Calu3 (cell line): ENCODE measurements at regions not wholly inside any gene's neighbourhood (a gene's known extent, or its start where the extent isn't known, plus 50 kb on each side); places are given as distances from the start of the nearest gene placed in this dataset.

ENCODE experiments used
- BruUV-seq: library from RNA; stranded (reverse); fragments of 400-500 nt; replicated peaks from 2 replicates; lab custom pipeline; 2021; lab: Mats Ljungman, UMichigan
- CTCF ChIA-PET: fragments of 300-600 bp; sonication (Branson Sonifier 250); formaldehyde crosslinking; loops from one replicate; lab custom pipeline; 2022; ENCODE audit warnings: antibody characterized with exemption; lab: Charles Lee
- DNase-seq: peaks from one replicate; pipeline ENCODE4 v3.0.0; 2022
- H3K27ac Mint-ChIP-seq: one replicate; pipeline ENCODE4 v1.8.0; 2022; ENCODE audit warnings: mixed read lengths; ENCODE audit not compliant: unreplicated experiment
- H3K27me3 Mint-ChIP-seq: one replicate; pipeline ENCODE4 v1.8.0; 2022; ENCODE audit warnings: mixed read lengths; ENCODE audit not compliant: unreplicated experiment
- H3K36me3 Mint-ChIP-seq: one replicate; pipeline ENCODE4 v1.8.0; 2022; ENCODE audit warnings: mild to moderate bottlenecking, moderate library complexity, mixed read lengths; ENCODE audit not compliant: insufficient read depth, unreplicated experiment
- H3K4me1 Mint-ChIP-seq: one replicate; pipeline ENCODE4 v1.8.0; 2022; ENCODE audit warnings: mild to moderate bottlenecking, low read depth, mixed read lengths; ENCODE audit not compliant: unreplicated experiment
- H3K4me3 Mint-ChIP-seq: one replicate; pipeline ENCODE4 v1.8.0; 2022; ENCODE audit warnings: mild to moderate bottlenecking, low read depth, moderate library complexity, mixed read lengths; ENCODE audit not compliant: unreplicated experiment
- H3K9me3 Mint-ChIP-seq: one replicate; pipeline ENCODE4 v1.8.0; 2022; ENCODE audit warnings: low read depth, mixed read lengths; ENCODE audit not compliant: unreplicated experiment
- intact Hi-C: fragments of 100-400 bp; cut with micrococcal nuclease; formaldehyde crosslinking; loops from one replicate; pipeline ENCODE4 v1.10.0; 2022; ENCODE audit not compliant: unreplicated experiment
- TF ChIP-seq, protein P1 (sequence below): fragments of 200-600 bp; IDR thresholded peaks from one replicate; pipeline ENCODE4 v1.8.0; 2022; ENCODE audit warnings: antibody characterized with exemption; ENCODE audit not compliant: unreplicated experiment

DNA sequence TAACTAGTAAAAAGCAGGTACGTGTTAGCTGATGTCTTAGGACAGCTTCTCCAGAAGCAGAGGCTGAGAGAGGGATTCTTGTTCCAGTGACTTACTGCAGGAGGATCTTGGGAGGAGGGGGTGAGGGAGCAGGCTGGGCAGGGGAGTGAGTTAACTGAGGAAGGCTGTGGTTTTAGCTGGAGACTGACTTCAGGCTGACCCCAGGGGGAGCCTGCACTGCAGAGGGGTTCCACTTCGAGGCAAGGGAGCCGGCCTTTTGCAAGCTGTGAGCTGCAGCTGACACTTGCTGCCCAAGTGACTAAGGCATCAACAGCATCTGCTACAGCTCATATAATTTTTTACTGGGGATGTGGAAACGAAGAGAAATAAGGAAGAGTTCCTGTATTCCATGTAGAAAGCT lies 50.4 kb upstream of the SOD1 start:
- Mint-ChIP-seq H3K36me3 (peaks cover 6% of the 10 kb centered on the region), H3K27ac (no peak overlapping the region)
- CTCF ChIA-PET: no interaction called here

DNA sequence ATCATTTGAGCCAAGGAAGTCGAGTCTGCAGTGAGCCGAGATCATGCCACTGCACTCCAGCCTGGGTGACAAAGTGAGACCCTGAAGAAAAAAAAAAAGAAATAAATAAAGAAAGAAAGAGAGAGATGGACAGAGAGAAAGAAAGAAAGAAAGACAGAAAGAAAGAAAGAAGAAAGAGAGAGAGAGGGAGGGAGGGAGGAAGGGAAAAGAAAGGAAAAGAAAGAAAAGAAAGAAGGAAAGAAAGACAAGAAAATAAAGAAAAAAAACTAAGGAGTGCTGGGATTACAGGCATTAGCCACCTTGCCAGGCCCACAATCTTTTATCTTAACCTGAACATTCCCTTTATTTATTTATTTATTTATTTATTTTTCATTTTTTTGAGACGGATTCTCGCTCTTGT lies 51.7 kb upstream of the SOD1 start:
- H3K4me3 Mint-ChIP-seq: no peak overlapping the region
- TF ChIP-seq, protein P1, sequence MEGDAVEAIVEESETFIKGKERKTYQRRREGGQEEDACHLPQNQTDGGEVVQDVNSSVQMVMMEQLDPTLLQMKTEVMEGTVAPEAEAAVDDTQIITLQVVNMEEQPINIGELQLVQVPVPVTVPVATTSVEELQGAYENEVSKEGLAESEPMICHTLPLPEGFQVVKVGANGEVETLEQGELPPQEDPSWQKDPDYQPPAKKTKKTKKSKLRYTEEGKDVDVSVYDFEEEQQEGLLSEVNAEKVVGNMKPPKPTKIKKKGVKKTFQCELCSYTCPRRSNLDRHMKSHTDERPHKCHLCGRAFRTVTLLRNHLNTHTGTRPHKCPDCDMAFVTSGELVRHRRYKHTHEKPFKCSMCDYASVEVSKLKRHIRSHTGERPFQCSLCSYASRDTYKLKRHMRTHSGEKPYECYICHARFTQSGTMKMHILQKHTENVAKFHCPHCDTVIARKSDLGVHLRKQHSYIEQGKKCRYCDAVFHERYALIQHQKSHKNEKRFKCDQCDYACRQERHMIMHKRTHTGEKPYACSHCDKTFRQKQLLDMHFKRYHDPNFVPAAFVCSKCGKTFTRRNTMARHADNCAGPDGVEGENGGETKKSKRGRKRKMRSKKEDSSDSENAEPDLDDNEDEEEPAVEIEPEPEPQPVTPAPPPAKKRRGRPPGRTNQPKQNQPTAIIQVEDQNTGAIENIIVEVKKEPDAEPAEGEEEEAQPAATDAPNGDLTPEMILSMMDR: no peak
- peaks cover 4% of the 10 kb centered on the region for H3K27me3 Mint-ChIP-seq
- no peak overlapping the region for H3K27ac Mint-ChIP-seq
- no peaks in the 10 kb centered on the region for H3K9me3 Mint-ChIP-seq
- H3K4me1 Mint-ChIP-seq: no peaks in the 10 kb centered on the region
- BruUV-seq: no TSS peak
- intact Hi-C loops: no loop called here
- DNase-seq: no peak
- CTCF ChIA-PET: no interaction called here
- H3K36me3 Mint-ChIP-seq: no peaks in the 10 kb centered on the region

More for the DNA sequence above, 50.4 kb upstream of the SOD1 start:
- DNase-seq: no peak
- no TSS peak for BruUV-seq
- H3K4me1 Mint-ChIP-seq: no peaks in the 10 kb centered on the region
- TF ChIP-seq, protein P1: no peak
- H3K4me3 Mint-ChIP-seq: no peak overlapping the region
- H3K27me3 Mint-ChIP-seq: peaks cover 12% of the 10 kb centered on the region
- intact Hi-C loops: no loop called here
- no peaks in the 10 kb centered on the region for H3K9me3 Mint-ChIP-seq

DNA sequence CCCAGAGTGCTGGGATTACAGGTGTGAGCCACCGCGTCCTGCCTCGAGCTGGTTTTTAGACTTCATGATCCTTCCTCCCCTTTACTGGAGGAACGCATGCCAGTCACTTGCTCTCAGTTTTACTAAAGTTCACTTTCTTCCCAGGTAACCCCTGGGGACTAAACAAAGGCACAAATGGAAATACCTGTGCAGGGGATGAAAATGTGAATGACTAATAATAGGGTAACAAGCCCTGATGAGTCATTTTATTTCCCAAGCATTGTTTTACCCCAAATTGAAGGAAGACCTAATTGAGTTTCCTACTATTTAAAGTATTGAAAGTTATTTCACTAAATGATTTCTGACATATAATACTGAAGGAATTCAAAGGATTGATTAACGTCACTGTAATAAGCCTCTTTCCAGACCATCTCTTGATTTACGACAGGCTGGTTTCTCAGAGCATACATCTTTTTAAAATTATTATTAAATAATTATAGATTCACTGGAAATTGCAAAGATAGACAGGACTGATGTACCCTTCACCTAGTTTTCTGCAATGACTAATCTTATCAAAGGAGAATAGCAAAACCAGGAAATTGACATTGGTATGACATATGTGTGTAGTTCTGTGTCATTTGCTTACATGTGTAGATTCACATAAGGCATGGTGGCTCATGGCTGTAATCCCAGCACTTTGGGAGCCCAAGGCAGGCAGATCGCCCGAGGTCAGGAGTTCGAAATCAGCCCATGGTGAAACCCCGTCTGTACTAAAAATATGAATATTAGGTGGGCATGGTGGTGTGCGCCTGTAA lies 53.2 kb upstream of the SOD1 start:
- no peaks in the 10 kb centered on the region for H3K9me3 Mint-ChIP-seq
- H3K27ac Mint-ChIP-seq: no peak overlapping the region
- H3K27me3 Mint-ChIP-seq: no peaks in the 10 kb centered on the region
- no peak overlapping the region for H3K4me3 Mint-ChIP-seq
- CTCF ChIA-PET: no interaction called here
- no TSS peak for BruUV-seq
- no peak for DNase-seq
- TF ChIP-seq, protein P1: no peak
- intact Hi-C loops: no loop called here
- no peaks in the 10 kb centered on the region for H3K36me3 Mint-ChIP-seq
- no peaks in the 10 kb centered on the region for H3K4me1 Mint-ChIP-seq

DNA sequence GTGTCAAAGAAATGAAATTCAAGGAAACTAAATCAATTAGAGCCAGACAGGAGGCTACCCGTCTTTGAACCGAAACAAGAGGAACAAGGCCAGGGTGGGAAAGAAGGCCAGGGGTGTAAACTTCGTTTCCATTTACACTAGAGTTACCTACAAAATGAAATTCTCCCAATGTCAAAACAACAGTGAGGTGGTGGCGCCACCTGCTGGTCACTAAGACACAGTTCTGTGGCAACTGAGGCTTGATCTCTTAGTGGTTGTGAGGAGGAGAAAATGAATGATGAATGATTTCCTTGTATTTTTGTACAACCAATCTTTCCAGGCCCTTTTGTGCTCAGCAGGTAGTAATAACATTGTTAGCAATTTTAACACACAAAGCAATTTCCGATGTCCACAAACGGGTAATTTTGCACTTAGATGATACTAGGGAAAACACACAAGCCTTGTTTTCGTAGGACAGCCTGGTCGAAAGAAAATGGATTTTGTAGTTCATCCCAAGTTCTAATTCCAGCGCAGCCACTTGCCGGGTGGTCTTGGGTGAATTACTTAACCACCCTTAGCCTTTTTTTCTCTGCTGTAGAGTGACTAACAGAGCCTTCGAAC lies 54.8 kb upstream of the SOD1 start:
- CTCF ChIA-PET: no interaction called here
- intact Hi-C loops: loop anchor here (1.0 kb wide), 2 partner anchors 406 to 506 kb away; no protein-coding TSS in a partner anchor
- BruUV-seq: no TSS peak
- H3K4me1 Mint-ChIP-seq: no peaks in the 10 kb centered on the region
- H3K4me3 Mint-ChIP-seq: no peak overlapping the region
- DNase-seq: peak; percentile 51
- no peaks in the 10 kb centered on the region for H3K36me3 Mint-ChIP-seq
- H3K9me3 Mint-ChIP-seq: no peaks in the 10 kb centered on the region
- TF ChIP-seq, protein P1: peak; percentile 65
- no peak overlapping the region for H3K27ac Mint-ChIP-seq
- H3K27me3 Mint-ChIP-seq: no peaks in the 10 kb centered on the region
